ENCODE measurements at regions not wholly inside any gene's neighbourhood (a gene's known extent, or its start where the extent isn't known, plus 50 kb on each side); places are given as distances from the start of the nearest gene placed in this dataset.

DNA sequence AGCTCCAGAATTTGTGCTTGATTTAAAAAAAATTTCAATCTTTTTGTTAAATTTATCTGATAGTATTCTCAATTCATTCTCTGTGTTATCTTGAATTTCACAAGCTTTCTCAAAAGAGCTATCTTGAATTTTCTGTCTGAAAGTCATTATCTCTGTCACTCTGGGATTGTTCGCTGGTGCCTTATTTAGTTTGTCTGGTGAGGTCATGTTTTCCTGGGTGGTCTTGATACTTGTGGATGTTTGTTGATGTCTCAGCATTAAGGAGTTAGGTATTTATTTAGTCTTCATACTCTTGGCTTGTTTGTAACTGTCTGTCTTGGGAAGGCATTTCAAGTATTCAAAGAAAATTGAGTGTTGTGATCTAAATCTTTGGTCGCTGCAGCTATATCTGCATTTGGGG, 106.3 kb downstream of the TNFSF13B start:
- Mint-ChIP-seq H3K4me1 (no peaks in the 10 kb centered on the region), H3K9me3 (peaks cover 5% of the 10 kb centered on the region), H3K4me3 (no peak overlapping the region), H3K36me3 (no peaks in the 10 kb centered on the region), H3K27me3 (ENCODE audit: insufficient read depth, low read depth) (peaks cover 2% of the 10 kb centered on the region), H3K27ac (no peak overlapping the region)
- H3K36me3 ChIP-seq: no peaks in the 10 kb centered on the region
- no peaks in the 10 kb centered on the region for H4K20me1 ChIP-seq (ENCODE audit: low read depth)
- H3K4me3 ChIP-seq: no peak overlapping the region
- no peaks in the 10 kb centered on the region for H3F3A ChIP-seq (ENCODE audit: low read depth)
- H3K27ac ChIP-seq: no peak overlapping the region
- TF ChIP-seq EZH2phosphoT487 (IDR thresholded peaks at IDR 0.05): no peak
- TF ChIP-seq, protein P1, sequence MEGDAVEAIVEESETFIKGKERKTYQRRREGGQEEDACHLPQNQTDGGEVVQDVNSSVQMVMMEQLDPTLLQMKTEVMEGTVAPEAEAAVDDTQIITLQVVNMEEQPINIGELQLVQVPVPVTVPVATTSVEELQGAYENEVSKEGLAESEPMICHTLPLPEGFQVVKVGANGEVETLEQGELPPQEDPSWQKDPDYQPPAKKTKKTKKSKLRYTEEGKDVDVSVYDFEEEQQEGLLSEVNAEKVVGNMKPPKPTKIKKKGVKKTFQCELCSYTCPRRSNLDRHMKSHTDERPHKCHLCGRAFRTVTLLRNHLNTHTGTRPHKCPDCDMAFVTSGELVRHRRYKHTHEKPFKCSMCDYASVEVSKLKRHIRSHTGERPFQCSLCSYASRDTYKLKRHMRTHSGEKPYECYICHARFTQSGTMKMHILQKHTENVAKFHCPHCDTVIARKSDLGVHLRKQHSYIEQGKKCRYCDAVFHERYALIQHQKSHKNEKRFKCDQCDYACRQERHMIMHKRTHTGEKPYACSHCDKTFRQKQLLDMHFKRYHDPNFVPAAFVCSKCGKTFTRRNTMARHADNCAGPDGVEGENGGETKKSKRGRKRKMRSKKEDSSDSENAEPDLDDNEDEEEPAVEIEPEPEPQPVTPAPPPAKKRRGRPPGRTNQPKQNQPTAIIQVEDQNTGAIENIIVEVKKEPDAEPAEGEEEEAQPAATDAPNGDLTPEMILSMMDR (IDR thresholded peaks at IDR 0.05): no peak
- TF ChIP-seq EZH2 (IDR thresholded peaks at IDR 0.05): no peak
- H3K9me3 ChIP-seq (ENCODE audit: low read depth): no peaks in the 10 kb centered on the region
- no peaks in the 10 kb centered on the region for H3K27me3 ChIP-seq
- H3K4me1 ChIP-seq: no peaks in the 10 kb centered on the region
- no peak overlapping the region for H3K9ac ChIP-seq
- no peaks in the 10 kb centered on the region for H3K79me2 ChIP-seq (ENCODE audit: low read depth)
- H3K4me2 ChIP-seq: no peak overlapping the region
- no peak for DNase-seq (ENCODE audit: low spot score)
- H2AFZ ChIP-seq (replicated peaks): no peak overlapping the region

DNA sequence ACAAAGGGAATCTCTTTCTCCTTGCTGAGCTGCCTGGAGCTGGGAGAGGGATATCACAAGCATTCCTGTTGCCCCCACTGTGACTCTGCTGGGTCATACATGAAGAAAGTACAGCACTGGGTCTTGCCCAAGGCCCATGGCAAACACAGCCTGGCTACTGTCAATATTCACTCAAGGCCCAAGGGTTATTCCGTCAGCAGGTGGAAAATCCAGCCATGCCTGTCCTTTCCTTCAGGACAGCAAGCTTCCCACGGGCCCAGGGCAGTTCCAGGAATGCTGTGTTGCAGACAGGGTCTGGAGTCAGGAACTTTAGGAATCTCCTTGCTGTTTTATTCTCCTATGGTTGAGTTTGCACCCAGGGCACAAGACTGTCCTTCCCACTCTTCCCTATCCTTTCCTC, 106.8 kb downstream of the TNFSF13B start:
- H3K4me2 ChIP-seq: no peak overlapping the region
- no peak overlapping the region for H3K4me3 ChIP-seq
- H4K20me1 ChIP-seq (ENCODE audit: low read depth): no peaks in the 10 kb centered on the region
- H3K27me3 ChIP-seq: no peaks in the 10 kb centered on the region
- no peak overlapping the region for H2AFZ ChIP-seq (replicated peaks)
- no peak overlapping the region for H3K9ac ChIP-seq
- H3K36me3 ChIP-seq: no peaks in the 10 kb centered on the region
- Mint-ChIP-seq H3K27ac (no peak overlapping the region), H3K9me3 (peaks cover 2% of the 10 kb centered on the region), H3K27me3 (ENCODE audit: insufficient read depth, low read depth) (peaks cover 2% of the 10 kb centered on the region), H3K36me3 (no peaks in the 10 kb centered on the region), H3K4me1 (no peaks in the 10 kb centered on the region), H3K4me3 (no peak overlapping the region)
- no peak for DNase-seq (ENCODE audit: low spot score)
- no peaks in the 10 kb centered on the region for H3K79me2 ChIP-seq (ENCODE audit: low read depth)
- no peaks in the 10 kb centered on the region for H3F3A ChIP-seq (ENCODE audit: low read depth)
- H3K4me1 ChIP-seq: no peaks in the 10 kb centered on the region
- H3K9me3 ChIP-seq (ENCODE audit: low read depth): no peaks in the 10 kb centered on the region
- TF ChIP-seq EZH2 (IDR thresholded peaks at IDR 0.05): no peak
- no peak for TF ChIP-seq EZH2phosphoT487 (IDR thresholded peaks at IDR 0.05)
- TF ChIP-seq, protein P1 (IDR thresholded peaks at IDR 0.05): no peak
- H3K27ac ChIP-seq: no peak overlapping the region

DNA sequence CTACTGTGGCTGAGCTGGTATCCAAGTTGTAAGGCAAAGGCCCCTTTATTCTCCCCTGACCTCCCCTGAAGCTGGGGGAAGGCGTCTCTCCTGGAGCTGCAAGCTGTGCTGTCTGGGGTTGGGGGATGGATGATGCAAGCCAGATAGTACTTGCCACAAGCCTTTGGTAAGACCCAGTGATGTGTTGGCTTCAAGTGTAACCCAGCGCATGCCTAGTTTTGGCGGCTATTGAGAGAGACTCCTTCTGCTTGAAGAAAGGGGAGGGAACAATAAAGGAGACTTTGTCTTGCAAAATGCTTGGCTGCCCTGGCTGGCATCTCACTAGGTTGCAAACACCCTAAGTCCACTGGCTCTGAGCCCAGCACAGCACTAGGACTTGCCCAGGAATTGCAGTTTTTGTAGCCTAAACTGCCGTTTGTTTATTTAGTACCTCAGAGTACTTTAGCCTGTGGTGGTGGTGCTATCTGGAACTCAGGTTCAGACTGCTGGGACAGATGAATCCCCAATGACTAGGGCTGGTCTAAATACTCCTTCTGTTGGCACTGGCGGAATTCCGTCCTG, 108.2 kb downstream of the TNFSF13B start:
- Histone ChIP-seq H3K36me3 (no peaks in the 10 kb centered on the region), H4K20me1 (ENCODE audit: low read depth) (no peaks in the 10 kb centered on the region), H2AFZ (replicated peaks) (no peak overlapping the region), H3K27ac (no peak overlapping the region), H3K9ac (no peak overlapping the region), H3F3A (ENCODE audit: low read depth) (no peaks in the 10 kb centered on the region), H3K27me3 (no peaks in the 10 kb centered on the region), H3K4me3 (no peak overlapping the region), H3K4me2 (no peak overlapping the region), H3K9me3 (ENCODE audit: low read depth) (no peaks in the 10 kb centered on the region), H3K4me1 (no peaks in the 10 kb centered on the region), H3K79me2 (ENCODE audit: low read depth) (no peaks in the 10 kb centered on the region)
- Mint-ChIP-seq H3K36me3 (no peaks in the 10 kb centered on the region), H3K4me1 (no peaks in the 10 kb centered on the region), H3K27ac (no peak overlapping the region), H3K4me3 (no peak overlapping the region), H3K27me3 (ENCODE audit: insufficient read depth, low read depth) (peaks cover 2% of the 10 kb centered on the region), H3K9me3 (peaks cover 2% of the 10 kb centered on the region)
- TF ChIP-seq, protein P1 (IDR thresholded peaks at IDR 0.05): no peak
- TF ChIP-seq EZH2 (IDR thresholded peaks at IDR 0.05) (no peak), EZH2phosphoT487 (IDR thresholded peaks at IDR 0.05) (no peak)
- DNase-seq (ENCODE audit: low spot score): no peak

All from neural progenitor cell (in vitro differentiated cells).